ENCODE measurements at regions not wholly inside any gene's neighbourhood (a gene's known extent, or its start where the extent isn't known, plus 50 kb on each side); places are given as distances from the start of the nearest gene placed in this dataset.

GRCh38 chr5:135718651-135719050 is 115.8 kb upstream of the SLC25A48 start:
- TF ChIP-seq EZH2 (IDR thresholded peaks at IDR 0.05; ENCODE audit: borderline replicate concordance, low read depth, low read length, severe bottlenecking), result no peak
- TF ChIP-seq CTCF (IDR thresholded peaks at IDR 0.05; ENCODE audit: borderline replicate concordance, extremely low read depth, low read length, poor library complexity, severe bottlenecking), result no peak
- H3K9ac ChIP-seq (ENCODE audit: low read depth, low read length), result no peak overlapping the region
- DNase-seq (peak; percentile 5), ATAC-seq (ENCODE audit: insufficient read depth, low read depth) (0 out of 3 replicates have a peak, but pooled peaks have one; percentile 42)
- no peak overlapping the region for H3K4me3 ChIP-seq (ENCODE audit: low read depth in 1 of 2, low read length in 2 of 2)
- H3K36me3 ChIP-seq (ENCODE audit: insufficient read depth, low read length), result no peaks in the 10 kb centered on the region
- peaks cover 27% of the 10 kb centered on the region for H3K27me3 ChIP-seq (ENCODE audit: insufficient read depth, low read length, poor library complexity)
- no peaks in the 10 kb centered on the region for H3K4me1 ChIP-seq (ENCODE audit: insufficient read depth, low read length)
- no peaks in the 10 kb centered on the region for H3K9me3 ChIP-seq (ENCODE audit: insufficient read depth, low read length, severe bottlenecking)
- H3K27ac ChIP-seq (ENCODE audit: low read length), result no peak overlapping the region
- H3K4me2 ChIP-seq (ENCODE audit: insufficient read depth, low read length), result no peak overlapping the region
- H2AFZ ChIP-seq (ENCODE audit: low read depth, low read length), result no peak overlapping the region
- H4K20me1 ChIP-seq (ENCODE audit: insufficient read depth, low read length), result no peaks in the 10 kb centered on the region
- H3K79me2 ChIP-seq (ENCODE audit: insufficient read depth, low read length), result no peaks in the 10 kb centered on the region

- no peak overlapping the region for H3K4me3 ChIP-seq (ENCODE audit: low read depth in 1 of 2, low read length in 2 of 2)
- H3K4me2 ChIP-seq (ENCODE audit: insufficient read depth, low read length), result no peak overlapping the region
- DNase-seq, result no peak
- no peak overlapping the region for H3K9ac ChIP-seq (ENCODE audit: low read depth, low read length)
- ATAC-seq (ENCODE audit: insufficient read depth, low read depth), result no peak
- H3K27me3 ChIP-seq (ENCODE audit: insufficient read depth, low read length, poor library complexity), result peaks cover 27% of the 10 kb centered on the region
- H3K79me2 ChIP-seq (ENCODE audit: insufficient read depth, low read length), result no peaks in the 10 kb centered on the region
- H3K27ac ChIP-seq (ENCODE audit: low read length), result no peak overlapping the region
- no peaks in the 10 kb centered on the region for H3K36me3 ChIP-seq (ENCODE audit: insufficient read depth, low read length)
- TF ChIP-seq EZH2 (IDR thresholded peaks at IDR 0.05; ENCODE audit: borderline replicate concordance, low read depth, low read length, severe bottlenecking), result no peak
- TF ChIP-seq CTCF (IDR thresholded peaks at IDR 0.05; ENCODE audit: borderline replicate concordance, extremely low read depth, low read length, poor library complexity, severe bottlenecking), result no peak
- no peaks in the 10 kb centered on the region for H3K9me3 ChIP-seq (ENCODE audit: insufficient read depth, low read length, severe bottlenecking)
- no peaks in the 10 kb centered on the region for H4K20me1 ChIP-seq (ENCODE audit: insufficient read depth, low read length)
- H3K4me1 ChIP-seq (ENCODE audit: insufficient read depth, low read length), result no peaks in the 10 kb centered on the region
- H2AFZ ChIP-seq (ENCODE audit: low read depth, low read length), result no peak overlapping the region
These were observed 116.3 kb upstream of the SLC25A48 start for GRCh38 chr5:135718151-135718550.

GRCh38 chr5:135715267-135716055 is 119.0 kb upstream of the SLC25A48 start:
- H3K4me2 ChIP-seq (ENCODE audit: insufficient read depth, low read length), result no peak overlapping the region

More at GRCh38 chr5:135715267-135716055, 119.0 kb upstream of the SLC25A48 start:
- ATAC-seq (ENCODE audit: insufficient read depth, low read depth) (no peak), DNase-seq (no peak)
- no peak overlapping the region for H2AFZ ChIP-seq (ENCODE audit: low read depth, low read length)
- H3K9me3 ChIP-seq (ENCODE audit: insufficient read depth, low read length, severe bottlenecking), result no peaks in the 10 kb centered on the region
- no peak overlapping the region for H3K4me3 ChIP-seq (ENCODE audit: low read depth in 1 of 2, low read length in 2 of 2)
- TF ChIP-seq EZH2 (IDR thresholded peaks at IDR 0.05; ENCODE audit: borderline replicate concordance, low read depth, low read length, severe bottlenecking) (no peak), CTCF (IDR thresholded peaks at IDR 0.05; ENCODE audit: borderline replicate concordance, extremely low read depth, low read length, poor library complexity, severe bottlenecking) (no peak)
- H3K79me2 ChIP-seq (ENCODE audit: insufficient read depth, low read length), result no peaks in the 10 kb centered on the region
- H3K27ac ChIP-seq (ENCODE audit: low read length), result no peak overlapping the region
- peaks cover 27% of the 10 kb centered on the region for H3K27me3 ChIP-seq (ENCODE audit: insufficient read depth, low read length, poor library complexity)
- no peaks in the 10 kb centered on the region for H3K36me3 ChIP-seq (ENCODE audit: insufficient read depth, low read length)
- no peak overlapping the region for H3K9ac ChIP-seq (ENCODE audit: low read depth, low read length)
- no peaks in the 10 kb centered on the region for H4K20me1 ChIP-seq (ENCODE audit: insufficient read depth, low read length)
- H3K4me1 ChIP-seq (ENCODE audit: insufficient read depth, low read length), result no peaks in the 10 kb centered on the region

Measured in DND-41 (cell line).